HG02678 (cell line): ENCODE measurements at regions not wholly inside any gene's neighbourhood (a gene's known extent, or its start where the extent isn't known, plus 50 kb on each side); places are given as distances from the start of the nearest gene placed in this dataset.
"Not testable (repeated sequence)": the region's sequence is repeated elsewhere in the genome, so short reads cannot be mapped to it uniquely, and the experiment has no call there.

Experiments
- ATAC-seq: cut with Tn5 transposase; IDR thresholded peaks from one replicate; pipeline ENCODE4 v1.9.1; 2021; ENCODE audit warnings: mild to moderate bottlenecking, moderate library complexity; ENCODE audit not compliant: unreplicated experiment

DNA sequence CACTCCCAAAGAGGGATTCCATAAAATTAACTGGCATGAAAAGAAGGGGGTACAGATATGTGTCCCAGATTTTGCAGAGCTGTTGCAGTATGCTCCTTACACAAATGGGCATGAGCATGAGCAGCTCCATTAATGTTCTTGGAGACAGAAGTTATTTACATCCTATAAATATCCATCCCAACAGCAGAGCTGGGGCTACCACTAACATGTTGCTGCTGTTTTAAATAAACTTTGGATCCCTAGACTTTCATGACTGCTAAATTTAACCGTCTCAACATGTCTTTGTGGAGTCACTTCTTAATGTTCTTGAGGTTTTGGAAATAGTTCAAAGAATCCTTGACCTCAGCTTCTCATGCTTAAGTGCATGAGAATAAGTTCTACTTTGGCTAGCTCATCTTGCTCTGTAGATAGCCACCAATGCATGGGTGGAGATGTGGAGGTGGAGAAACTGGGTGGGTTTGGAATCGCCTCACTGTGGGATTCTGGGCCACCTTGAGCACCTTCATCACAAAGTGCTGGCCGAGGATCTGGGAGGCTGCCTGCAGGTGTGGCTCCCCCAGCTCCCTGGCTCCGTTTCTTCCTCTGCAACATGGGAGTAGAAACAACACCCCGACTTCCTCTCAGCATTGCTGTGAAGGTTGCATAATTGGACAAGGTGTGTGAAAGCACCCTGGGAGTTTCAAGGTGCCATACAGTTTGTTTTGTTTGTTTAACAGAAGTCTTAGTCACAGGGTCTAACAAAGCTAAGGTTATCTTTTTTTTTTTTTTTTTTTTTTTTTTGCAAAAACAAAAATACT is 307.2 kb downstream of the MYCN start:
- no peak for ATAC-seq

GRCh38 chr2:16246911-16247310 is 306.6 kb downstream of the MYCN start:
- ATAC-seq, result no peak

GRCh38 chr2:16246281-16246850 is 306.0 kb downstream of the MYCN start:
- ATAC-seq, result no peak

DNA sequence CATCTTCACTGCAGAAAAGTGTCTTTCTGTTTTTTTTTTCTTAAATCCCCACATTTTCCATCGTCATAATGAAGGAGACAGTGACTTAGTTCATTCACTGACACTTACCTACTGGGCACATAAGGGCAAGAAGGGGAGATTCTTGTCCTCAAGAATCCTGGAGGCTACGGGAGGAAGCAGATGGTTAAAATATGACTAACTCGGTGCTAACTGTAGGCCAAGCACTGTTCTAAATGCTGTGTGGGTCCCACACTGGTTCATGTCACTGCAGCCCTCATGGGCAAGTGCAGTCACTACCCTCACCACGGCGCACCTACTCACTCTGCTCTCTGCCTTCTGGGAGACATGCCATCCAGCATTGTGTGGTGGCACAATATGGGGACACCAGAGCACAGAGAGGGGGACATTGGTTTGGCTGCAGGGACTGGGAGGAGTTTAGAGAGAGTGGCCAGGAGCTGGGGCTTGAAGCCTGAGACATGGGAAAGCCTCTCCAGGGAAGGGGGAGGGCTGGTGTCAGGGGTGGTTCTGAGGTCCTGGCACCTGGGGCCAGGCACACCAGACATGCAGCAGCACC is 305.2 kb downstream of the MYCN start:
- ATAC-seq, result no peak

- ATAC-seq, result no peak
Observed at GRCh38 chr2:16244966-16245320, 304.6 kb downstream of the MYCN start.

GRCh38 chr2:16244153-16244965 is 304.0 kb downstream of the MYCN start:
- no peak for ATAC-seq

DNA sequence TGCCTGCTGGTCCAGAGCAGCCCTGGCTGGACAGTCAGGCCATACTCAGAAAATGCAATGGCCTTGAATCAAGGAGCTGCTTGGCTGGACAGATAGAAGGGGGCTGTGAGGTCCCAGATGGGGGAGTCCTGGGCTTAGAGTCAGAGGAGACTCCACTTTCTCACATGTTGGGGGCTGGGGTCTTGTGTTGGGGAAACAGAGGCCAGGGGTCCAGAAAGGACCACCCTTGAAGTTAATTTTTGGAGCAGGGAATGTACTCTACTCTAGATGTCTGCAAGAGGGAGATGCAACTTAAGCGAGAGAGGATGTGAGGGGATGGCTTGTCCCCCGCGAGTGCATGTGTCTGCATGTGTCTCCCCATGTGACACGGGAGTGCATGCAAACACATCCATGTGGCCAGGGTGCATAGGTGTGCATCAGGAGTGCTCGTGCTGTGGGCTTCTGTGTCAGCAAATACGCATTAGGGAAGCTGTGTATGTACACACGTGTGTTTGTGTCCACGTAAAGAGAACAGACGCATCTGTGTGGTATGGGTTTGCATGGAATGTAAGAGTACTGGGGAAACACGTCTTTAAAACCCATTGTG is 303.2 kb downstream of the MYCN start:
- ATAC-seq, result no peak

DNA sequence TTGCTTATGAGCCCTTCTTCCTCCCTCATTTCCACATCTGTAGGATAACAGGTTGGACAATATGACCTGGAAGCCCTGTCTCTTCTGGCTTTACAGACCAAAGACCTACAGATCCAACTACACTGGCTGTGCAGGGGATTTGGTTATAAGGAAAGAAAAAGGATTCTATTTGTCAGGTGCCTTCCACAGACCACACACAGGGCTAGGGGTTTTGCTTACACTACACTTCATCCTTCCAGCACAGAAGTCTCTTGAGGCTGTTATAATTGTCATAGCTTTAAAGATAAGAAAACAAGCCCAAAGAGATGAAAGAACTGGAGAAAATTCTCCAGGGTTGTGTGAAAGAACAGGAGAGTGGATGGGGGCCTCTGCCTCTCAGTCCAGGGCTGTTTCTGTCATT is 302.6 kb downstream of the MYCN start:
- no peak for ATAC-seq

GRCh38 chr2:16241166-16242160 is 301.1 kb downstream of the MYCN start:
- no peak for ATAC-seq

DNA sequence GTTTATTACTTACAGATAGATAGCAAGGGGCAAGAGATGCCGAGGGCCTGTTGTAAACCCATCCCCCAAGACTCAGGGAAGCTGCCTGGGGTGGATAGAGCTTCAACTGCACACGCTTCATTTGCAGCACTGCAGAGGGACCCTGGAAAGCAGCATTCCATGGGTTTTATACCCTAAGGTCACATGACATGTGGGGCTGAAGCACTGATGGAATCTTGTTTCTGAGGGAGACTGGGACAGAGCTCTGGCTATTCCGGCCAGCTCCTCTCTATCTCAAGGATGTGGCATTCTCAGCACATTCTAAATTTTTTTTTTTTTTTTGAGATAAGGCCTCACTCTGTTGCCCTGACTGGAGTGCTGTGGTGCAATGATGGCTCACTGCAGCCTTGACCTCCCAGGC is 300.1 kb downstream of the MYCN start:
- no peak for ATAC-seq

DNA sequence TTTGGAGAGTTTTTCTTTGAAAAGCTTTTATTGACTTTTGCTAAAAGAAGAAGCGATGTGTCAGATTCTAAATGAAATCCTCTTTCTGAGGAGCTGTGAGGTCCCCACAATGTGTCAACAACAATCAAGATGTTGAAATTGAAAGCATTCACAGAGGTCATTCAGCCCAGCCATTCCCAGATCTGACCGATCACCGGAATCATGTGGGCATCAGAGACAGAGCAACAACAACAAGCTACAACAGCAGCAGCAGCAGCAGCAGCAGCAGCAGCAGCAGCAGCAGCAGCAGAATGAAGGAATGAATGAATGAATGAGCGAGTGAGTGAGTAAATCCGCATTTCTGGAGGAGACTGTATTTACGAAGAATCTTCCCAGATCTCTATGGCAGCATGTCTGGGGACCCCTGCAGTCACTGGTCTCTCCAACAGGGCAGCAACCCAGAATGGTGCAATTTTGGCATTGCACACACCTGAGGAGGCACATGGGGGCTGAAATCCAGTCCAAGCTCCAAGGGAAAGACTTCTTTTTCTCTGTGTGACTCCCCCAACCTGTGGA is 299.0 kb downstream of the MYCN start:
- no peak for ATAC-seq

- ATAC-seq, result no peak
Observed at GRCh38 chr2:16238786-16239185, 298.4 kb downstream of the MYCN start.

- no peak for ATAC-seq
Observed at GRCh38 chr2:16238001-16238761, 297.8 kb downstream of the MYCN start.

DNA sequence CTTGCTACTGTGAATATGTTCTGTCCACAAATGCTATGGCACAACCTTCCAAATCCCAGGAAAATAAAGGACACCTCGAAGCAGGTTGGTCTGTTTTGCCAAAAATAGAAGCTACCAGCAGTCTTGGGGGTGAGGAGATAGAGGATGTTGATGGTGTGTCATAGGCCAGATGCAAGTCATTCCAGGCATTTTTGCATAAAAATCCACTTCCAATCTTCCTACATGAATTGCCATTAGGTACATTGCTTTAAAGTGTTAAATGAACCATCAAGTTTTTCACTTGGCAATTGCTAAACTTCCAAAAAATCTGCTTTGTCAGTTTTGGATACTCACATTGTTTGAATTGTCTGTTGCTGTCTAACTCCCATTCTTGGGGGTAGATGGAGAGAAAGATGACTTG is 295.4 kb downstream of the MYCN start:
- ATAC-seq, result no peak

DNA sequence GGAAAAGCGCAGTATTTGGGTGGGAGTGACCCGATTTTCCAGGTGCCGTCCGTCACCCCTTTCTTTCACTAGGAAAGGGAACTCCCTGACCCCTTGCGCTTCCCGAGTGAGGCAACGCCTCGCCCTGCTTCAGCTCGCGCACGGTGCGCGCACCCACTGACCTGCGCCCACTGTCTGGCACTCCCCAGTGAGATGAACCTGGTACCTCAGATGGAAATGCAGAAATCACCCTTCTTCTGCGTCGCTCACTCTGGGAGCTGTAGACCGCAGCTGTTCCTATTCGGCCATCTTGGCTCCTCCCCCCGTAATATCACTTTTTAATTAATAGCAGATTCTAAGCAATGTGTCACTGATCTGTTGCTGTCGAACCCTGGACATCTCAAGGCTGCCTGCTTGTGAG is 294.9 kb downstream of the MYCN start:
- ATAC-seq, result not testable (repeated sequence)

GRCh38 chr2:16228951-16229350 is 288.6 kb downstream of the MYCN start:
- no peak for ATAC-seq

DNA sequence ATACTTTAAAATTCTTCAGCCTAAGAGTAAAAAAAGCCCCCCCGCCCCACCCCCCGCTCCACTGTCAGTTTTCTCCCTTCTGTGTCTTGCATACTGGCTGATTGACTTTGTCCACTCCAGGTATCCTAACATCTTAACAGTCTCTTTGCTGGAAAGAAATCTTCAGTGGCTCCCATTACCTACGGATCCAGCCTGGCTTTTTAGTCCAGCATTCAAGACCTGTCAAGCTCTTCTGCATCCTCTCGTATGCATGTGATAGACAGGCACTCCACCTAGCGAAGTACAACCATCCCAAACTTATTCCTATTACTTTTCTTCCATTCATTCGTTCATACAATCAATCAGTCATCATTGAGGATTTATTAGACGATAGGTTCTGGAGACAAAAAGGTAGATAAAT is 288.1 kb downstream of the MYCN start:
- ATAC-seq, result no peak

DNA sequence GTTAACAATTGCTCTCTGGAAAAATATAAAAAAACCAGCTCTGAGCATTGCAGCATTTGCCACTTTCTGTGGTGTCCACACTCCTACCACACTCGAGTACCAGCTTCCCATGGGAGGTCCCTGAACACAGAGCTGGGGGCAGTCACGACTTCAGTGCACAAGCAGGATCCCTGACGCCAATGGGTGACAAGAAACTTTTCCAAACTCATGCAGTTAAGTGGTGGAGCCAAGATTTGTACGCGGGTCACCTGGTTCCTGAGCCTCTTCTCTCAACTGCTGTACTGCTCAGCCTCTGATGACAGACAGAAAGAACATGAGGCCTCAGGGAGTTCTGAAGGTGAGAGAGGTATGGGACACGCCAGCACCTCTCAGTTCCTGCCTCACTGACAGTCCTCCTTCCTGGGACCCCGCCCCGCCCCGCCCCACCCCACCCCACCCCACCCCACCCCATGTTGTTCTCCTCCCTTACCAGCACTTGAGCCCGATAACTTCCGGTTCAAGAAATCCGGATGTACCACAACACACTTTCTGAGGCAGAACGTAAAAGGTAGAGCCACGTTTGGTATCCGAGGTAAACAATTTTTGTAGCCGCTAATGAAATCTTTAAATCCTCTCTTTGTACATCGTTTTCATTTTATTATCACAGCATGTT is 287.6 kb downstream of the MYCN start:
- no peak for ATAC-seq
